HG03175 (cell line): ENCODE measurements at regions not wholly inside any gene's neighbourhood (a gene's known extent, or its start where the extent isn't known, plus 50 kb on each side); places are given as distances from the start of the nearest gene placed in this dataset.
A peak's percentile ranks its signal among the peaks of the same experiment; 100 is the strongest.

Experiments used
- ATAC-seq: cut with Tn5 transposase; IDR thresholded peaks from one replicate; pipeline ENCODE4 v1.9.1; 2021; ENCODE audit warnings: mild to moderate bottlenecking, moderate library complexity; ENCODE audit not compliant: unreplicated experiment

DNA sequence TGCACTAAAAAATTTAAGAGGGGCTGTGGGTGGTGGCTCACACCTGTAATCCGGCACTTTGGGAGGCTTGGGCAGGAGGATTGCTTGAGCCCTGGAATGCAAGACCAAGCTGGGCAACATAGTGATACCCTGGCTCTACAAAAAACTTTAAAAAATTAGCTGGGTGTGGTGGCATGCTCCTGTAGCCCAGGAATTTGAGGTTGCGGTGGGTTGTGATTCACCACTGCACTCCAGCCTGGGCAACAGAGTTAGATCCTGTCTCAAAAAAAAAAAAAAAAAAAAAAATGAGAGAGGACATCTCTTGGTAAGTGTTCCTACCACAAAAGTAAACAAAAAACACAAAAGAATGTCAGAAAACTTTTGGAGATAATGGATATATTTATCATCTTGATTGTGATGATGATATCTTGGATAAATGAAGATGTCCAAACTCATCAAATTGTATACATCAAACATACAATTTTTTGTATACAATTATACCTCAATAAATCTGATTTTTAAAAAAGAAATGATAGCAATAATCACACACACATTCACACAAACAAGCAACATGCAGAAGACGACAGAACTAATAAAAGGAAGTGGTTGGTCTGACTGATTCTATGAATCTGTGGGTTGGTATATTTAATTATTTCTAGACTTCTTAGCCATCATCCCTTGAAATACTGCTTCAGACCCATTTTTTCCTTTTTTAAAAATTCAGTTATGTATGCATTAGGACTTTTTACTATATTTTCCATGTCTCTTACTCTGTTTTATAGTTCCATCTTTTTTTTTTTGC is 465.9 kb downstream of the PLA2G4A start:
- ATAC-seq, result peak; percentile 43

DNA sequence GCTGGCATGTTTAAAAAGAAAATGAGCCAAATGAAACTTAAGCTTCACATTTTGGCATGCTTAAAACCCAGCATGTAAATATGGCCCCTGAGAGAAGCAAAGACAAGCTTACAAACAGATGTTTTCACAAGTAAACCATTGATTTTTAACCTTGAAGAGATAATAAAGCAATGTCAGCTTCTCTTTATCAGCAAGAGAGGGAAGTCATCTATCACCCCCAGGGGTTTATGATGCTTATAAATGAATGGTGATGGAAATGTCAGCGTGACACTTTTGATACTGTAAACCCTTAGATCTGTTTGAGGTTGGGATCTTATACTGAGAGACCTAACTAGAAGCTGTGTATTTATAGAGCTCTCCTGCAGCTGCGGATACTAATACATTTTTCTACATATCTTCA is 471.3 kb downstream of the PLA2G4A start:
- no peak for ATAC-seq

DNA sequence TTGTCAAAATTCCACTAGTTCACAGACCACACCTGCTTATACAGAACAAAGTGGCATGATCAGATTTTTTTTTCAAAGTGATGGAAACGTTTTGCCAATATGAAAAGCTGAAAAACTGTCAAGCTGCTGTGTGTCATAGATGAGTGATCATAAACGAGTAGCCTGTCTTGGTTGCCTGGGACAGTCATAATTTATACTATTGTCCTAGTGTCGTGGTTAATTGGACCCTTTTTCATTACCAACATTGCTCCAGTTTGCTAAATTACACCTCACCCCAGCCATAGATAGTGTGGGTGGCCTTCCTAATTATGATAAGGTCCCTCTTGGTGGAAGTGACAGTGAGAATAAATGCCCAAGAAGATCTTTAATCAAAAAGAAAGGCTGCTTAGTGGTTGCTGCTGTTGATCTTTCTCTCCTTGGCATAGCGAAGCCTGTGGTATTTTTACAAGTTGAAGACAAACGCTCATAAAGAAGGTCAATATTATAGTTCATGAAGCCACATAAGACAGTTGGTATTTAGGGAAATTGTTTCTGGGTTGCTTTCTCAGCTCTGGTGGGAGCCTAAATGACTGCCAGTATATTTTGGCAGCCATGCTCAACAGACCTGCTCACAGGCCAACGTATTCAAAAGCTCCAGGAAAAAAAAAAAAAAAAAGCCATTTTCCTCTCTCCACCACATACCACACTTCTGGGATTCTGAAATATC is 478.1 kb downstream of the PLA2G4A start:
- no peak for ATAC-seq

DNA sequence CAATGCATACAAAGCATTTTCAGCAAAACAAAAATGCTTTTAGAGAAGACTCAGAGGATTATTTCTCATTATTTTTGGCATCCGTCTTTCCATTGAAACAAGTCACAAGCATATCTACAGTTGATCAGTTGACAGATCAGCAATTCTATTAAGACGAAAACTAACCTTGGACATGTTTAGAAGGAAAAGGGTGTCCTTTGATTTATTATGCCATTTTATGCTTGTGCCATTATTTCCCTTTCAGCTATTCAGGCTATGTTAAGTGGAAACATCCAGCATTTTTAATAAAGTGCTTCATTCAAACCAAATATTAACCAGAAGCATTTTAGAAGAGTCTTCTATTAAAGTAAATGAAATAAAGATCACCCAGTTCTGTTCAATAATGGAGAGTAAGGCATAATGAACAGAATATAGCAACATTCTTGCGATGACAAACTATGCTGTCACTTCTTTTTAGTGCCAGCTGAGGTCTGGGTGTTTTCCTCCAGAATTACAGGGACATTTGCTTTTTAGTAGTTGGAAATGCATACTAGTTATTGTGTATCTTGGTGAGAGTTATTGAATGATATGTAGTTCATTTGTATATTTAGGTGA is 481.4 kb downstream of the PLA2G4A start:
- no peak for ATAC-seq

DNA sequence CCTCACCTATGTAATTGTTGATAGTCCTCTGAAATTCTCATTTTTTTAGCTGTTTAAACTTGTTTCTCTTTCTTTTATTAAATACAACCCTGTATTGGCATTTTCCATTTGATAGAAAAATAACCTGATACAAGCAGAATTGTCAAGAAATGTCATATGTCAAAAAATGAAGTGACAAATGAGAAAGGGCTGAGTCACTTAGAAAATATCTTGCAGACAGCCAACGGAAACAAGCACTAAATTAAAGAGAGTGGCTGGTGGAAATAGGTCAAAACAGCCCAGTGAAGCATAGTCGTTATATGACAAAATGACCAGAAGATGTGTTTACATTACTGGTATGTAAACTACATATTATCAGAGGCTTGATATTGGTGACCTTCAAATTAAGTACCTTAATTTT is 484.4 kb downstream of the PLA2G4A start:
- no peak for ATAC-seq

DNA sequence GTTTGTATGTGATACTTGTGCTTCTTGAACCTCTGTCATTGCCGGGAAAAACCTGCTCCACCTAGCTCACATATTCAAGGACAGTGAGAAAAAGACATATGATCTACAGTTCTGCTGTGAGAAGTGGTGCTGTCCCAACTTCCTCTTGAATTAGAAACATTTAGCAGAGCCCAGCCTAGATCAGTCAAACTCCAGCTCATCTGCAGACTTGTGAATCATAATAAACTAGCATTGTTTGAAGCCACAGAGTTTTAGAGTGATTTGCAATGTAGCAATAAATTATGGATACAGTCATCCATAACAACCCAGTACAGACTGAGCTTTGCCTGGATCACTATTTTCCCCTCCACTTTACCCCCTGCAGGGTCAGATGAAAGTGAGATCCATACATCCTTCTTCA is 497.8 kb downstream of the PLA2G4A start:
- no peak for ATAC-seq

DNA sequence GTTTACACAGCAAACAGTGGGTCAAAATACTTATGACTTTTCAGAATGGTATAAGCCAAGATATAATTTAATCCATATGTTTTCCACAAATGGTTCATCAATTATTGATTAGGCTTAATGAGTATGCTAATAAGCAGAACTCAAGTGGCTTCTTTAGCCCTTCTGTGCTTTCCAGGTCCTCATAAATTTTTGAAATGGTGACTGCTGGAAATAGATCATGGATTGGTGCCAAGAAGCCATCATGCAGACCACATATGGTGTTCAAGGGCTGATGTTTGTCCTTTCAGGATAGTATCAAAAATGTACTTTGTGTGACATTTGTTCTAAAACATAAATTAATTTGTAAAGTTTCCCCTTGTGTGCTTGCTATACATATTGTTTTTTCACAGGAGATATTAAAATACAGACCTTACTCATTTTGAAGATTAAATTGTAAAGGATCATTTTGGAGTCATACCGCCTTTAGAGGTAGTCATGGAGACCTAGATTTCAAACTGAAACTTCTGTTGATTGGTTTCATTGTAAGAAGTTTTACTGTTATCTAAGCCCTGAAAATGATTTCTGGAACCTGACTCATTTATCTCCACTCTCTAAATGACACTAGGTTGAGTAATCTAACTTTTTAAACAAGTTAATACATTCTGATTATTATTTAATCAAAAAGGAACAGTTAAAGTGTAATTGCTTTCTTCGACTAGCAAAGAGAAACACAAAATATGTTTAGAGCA is 507.9 kb downstream of the PLA2G4A start:
- no peak for ATAC-seq

DNA sequence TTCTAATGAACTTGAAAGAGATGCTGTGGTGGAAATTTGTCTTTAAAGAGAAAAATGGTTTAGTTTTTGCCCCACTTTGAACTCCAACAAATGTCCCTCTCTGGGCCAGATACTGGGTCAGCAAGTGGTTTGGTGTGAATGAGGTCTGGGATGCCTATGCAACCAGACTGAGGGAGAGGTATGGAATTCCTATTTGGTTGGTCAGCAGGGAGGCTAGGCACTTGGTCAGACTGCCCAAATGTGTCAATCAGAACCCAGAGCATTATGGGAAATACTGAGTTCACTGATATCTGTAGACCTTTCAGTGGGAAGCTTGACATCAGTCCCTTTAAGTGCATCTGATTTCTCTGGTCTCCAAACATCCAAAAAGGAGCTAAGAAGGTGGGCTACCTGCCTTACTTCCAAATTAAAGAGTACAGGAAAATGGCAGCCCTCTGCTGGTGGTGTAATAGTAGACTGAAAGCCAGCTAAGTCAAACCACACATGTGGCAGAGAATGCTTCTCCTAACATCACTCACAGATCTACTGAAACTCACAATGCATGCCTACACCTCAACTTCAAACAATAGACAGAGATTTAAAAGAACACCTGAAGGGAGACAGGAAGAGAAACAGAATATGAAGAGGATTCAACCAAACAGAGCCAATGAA is 510.1 kb downstream of the PLA2G4A start:
- no peak for ATAC-seq

DNA sequence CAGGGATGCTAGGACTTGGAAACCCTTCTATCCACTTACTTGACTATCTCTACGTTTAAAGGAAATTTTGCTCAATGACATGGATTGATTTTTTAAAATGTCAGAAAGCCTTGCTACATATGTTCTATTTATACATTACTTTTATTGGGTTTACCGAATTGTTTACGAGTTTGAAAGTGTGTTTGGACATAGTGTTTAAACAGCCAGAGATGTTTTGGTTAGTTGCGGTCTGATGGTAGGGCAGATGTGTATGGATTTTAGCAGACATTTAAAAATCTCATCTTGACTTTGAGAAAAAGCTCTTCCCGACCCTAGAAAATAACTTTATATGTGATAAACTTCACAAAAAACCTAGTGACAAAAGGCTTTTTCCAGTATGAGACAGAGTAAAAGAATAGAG is 513.7 kb downstream of the PLA2G4A start:
- ATAC-seq, result no peak

DNA sequence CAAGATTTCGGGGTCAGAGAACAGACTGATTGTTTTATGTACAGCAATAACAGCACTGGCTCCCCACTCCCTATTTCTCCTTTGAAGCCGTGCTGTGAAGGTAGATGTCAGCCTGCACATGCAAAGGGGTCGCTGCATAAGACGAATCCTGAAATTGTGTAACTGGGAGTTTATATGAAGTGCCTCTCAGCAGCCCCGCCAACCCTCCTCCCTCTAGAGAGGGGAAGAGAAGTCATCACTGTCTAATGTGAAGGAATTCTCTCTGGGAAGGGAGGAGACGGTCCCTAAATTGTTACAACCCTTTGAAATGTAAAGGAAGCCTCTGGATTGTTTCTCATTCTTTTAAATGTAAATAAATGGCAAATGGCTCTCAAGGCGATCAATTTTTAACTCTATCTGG is 545.3 kb downstream of the PLA2G4A start:
- ATAC-seq, result no peak

DNA sequence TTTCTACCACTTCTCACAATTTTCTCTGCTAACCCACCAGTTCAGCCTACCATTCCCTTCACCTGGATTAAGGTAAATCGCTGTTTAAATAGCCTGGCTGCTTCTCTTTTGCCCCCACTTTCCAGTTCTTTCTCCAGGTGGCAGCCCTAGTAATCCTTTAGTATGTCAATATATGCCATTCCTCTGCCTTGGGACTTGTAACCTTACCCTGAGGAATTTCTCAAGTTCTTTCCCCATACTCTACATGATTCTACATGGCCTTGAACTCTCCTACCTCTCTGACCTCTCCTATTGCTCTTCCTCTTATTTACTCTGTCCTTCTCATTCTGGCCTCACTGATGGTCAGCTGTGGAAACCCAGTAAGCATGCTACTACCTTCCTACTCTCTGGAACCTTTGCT is 546.0 kb downstream of the PLA2G4A start:
- ATAC-seq, result no peak

DNA sequence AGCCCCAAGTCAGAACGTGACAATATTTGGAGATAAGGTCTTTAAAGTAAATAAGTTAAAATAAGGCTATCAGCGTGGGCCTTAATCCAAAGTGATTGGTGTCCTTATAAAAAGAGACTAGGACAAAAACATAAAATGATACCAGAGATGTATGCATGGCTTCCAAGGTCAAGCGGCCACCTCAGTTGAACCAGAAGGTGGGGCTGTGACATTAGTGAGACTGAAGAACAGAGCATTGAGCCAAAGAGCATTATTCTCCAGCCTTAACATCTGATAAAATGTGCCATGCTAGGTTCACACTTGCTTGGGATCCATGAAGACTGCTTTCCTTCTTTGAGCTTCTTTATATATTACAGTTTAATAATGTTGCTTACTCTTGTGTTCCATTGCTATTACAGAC is 554.6 kb downstream of the PLA2G4A start:
- ATAC-seq, result no peak

DNA sequence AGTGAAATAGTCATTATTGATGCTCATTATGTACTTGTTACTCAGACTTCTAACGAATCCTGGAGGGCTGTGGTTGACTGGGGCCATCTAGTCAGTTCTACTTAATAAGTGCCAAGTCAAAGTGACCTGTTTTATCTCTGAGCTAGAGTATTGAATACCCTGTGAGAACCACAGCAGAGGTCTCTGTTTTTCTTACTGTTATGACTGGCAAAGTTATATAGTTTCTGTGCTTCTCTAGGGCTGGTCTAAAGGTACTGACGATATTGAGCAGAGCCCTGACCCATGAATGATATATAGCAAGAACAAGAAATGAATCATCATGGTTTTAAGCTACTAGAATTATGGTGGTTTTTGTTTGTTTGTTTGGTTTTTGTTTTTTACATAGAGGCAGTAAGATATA is 555.8 kb downstream of the PLA2G4A start:
- ATAC-seq, result peak; percentile 77

DNA sequence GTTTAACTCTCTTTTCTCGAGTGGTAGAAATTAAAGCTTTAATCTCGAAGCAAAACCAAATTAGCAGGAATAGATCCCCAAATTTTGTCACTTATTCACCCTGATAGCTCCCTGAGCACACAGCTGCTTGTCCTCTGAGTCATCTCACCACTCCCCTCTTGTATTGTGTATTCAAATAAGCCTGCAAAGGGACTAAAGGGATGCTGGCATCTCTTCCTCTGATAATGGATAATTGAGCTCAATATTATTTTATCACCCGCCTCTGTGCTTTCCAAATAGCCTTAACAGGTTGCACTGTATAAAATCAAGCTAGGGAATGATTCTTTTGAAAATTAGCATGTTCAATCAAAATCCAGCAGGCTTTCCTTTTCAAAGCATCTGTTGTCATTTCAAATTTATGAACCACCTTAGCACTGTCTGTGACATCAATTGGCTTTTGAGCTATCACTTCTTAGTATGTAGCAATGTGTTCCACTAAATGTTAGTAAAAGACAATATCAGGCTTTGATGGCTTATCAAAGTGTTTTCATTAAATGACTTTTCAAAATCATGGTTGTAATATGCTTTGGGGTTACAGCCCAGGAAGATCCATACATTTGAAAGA is 561.6 kb downstream of the PLA2G4A start:
- no peak for ATAC-seq

DNA sequence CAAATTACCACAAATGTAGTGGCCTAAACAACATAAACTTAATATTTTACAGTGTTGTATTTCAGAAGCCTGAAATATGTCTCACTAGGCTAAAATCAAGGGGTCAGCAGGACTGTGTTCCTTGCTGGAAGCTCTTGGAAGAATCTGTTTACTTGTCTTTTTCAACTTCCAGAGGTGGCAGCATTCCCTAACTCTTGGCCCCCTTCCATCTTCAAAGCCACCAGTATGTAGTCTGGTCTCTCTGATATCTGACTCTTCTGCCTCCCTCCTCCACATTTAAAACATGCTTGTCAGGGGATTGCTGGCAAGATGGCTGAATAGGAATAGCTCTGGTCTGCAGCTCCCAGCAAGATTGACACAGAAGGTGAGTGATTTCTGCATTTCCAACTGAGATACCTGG is 567.5 kb downstream of the PLA2G4A start:
- ATAC-seq, result no peak

DNA sequence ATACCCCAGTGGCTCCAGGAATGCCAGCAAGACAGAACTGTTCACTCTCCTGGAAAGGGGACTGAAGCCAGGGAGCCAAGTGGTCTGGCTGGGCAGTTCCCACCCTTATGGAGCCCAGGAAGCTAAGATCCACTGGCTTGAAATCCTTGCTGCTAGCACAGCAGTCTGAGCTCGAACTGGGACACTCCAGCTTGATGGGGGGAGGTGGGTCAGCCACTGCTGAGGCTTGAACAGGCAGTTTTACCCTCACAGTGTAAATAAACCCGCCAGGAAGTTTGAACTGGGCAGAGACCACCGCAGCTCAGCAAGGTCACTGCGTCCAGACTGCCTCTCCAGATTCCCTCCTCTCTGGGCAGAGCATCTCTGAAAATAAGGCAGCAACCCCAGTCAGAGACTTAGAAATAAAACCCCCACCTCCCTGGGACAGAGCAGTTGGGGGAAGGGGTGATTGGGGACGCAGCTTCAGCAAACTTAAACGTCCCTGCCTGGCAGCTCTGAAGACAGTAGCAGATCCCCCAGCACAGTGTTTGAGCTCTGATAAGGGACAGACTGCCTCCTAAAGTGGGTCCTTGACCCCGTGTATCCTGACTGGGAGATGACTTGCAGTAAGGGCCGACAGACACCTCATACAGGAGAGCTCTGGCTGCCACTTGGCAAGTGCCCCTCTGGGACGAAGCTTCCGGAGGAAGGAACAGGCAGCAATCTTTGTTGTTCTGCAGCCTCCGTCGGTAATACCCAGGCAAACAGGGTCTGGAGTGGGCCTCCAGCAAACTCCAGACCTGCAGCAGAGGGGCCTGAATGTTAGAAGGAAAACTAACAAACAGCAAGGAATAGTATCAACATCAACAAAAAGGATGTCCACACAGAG is 568.4 kb downstream of the PLA2G4A start:
- no peak for ATAC-seq

DNA sequence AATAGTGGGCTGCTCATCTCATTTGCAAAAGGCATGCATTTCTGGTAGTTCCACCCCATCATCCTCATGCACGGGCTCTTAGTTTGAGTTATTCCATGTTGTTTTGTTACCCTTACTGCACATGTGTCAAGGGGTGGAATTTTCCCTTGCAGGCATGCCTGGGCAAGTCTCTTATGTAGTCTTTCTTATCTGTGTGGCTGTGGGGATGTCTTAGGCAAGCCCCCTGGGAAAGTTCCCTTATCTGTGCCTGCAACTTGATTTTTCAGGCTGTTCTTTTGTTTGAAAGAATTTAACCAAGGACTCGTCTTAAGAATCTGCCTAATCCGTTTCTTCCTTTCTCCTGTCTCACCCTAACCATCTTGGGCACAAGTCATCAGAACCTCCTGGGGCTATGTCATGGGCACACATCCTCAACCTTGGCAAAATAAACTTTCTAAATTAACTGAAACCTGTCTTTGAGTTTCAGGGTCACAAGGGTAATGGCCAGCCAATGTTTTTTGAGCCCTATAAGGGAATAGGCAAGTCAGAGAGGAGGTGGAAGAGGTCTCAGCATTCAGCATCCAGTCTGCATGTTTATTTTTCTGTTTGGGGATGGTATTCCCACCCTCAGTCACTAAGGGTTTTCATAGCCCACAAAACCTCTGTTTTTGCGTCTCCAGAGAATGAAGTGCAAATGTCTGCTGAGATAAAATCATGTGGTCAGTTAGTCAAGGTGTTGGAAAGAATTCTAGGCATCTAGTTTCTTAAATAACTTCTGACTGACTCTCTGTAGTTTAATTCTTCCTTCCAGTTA is 579.7 kb downstream of the PLA2G4A start:
- ATAC-seq, result no peak

DNA sequence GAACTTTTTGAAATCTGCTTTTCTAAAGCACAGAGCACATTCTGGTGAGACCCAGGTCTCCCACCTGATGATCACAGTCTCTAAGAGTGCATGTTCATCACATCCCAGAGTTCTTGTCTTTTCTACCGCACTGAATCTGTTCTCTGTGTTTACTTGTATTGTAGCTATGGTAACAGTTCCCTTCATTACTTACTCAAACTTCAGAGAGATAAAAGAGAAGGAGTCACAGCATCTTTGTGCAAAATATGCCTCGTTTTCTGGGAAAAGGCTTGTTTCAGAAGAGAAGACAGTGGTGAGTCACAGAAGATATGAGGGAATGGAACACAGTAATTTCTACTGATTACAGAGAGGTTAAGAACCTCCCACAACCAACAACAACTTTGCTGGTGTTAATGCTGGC is 580.6 kb downstream of the PLA2G4A start:
- no peak for ATAC-seq

DNA sequence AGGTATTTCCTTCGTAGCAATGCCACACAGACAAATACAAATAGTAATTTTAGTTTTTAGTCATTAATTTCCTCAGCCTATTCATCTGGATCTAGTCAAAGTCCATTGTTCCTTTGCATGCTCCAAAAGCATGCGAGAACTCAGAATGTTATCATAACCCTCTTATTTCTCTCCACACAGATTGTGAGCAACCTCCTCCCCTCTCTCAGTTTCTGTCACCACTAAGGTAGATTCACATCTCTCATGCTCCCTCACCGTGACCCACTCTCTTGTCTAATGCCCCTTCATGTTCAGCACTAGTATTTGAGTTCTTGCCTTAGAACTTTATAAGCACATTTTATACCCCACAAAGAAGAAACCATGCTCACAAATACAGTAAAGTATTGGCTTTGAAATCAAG is 582.4 kb downstream of the PLA2G4A start:
- ATAC-seq, result no peak
